H1 (cell line): ENCODE measurements at regions not wholly inside any gene's neighbourhood (a gene's known extent, or its start where the extent isn't known, plus 50 kb on each side); places are given as distances from the start of the nearest gene placed in this dataset.

ENCODE experiments used
- GTF2F1 ChIP-seq: IDR thresholded peaks from 2 replicates; pipeline ENCODE4 v1.6.1; 2012; ENCODE audit warnings: low read depth, low read length, improper control_type of control experiment, borderline replicate concordance
- JUND ChIP-seq: IDR thresholded peaks from 2 replicates; pipeline ENCODE4 v1.6.1; 2011; ENCODE audit warnings: mild to moderate bottlenecking, improper control_type of control experiment, low read length

DNA sequence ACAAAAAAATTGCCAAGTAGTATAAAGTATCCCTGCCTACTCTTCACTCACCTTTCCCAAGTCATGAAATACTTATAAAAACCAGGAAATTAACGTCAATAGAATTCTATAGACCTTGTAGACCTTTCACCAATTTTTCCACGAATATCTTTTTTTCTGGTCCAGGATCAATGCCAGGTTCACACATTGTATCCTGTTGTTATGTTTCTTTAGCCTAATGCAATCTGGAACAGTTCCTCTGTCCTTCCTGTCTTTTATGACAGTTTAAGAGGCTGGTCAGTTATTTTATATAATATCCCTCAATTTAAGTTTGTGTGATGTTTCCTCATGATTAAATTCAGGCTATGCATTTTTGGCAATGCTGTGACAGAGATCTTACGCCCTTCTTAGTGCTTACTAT is 63.2 kb upstream of the MAGI1 start (continued):
- TF ChIP-seq GTF2F1 (no peak), JUND (no peak)
- TF ChIP-seq, all 59 proteins: peak for 0
